NCI-H2196 treated with DMSO at 0.1 percent for 48 hours (cell line): ENCODE measurements at regions not wholly inside any gene's neighbourhood (a gene's known extent, or its start where the extent isn't known, plus 50 kb on each side); places are given as distances from the start of the nearest gene placed in this dataset.
"Not testable (repeated sequence)": the region's sequence is repeated elsewhere in the genome, so short reads cannot be mapped to it uniquely, and the experiment has no call there.

Source experiments
- DNase-seq: peaks from one replicate; lab custom pipeline; 2025; ENCODE audit not compliant: unreplicated experiment; lab: John Stamatoyannopoulos, UW

DNA sequence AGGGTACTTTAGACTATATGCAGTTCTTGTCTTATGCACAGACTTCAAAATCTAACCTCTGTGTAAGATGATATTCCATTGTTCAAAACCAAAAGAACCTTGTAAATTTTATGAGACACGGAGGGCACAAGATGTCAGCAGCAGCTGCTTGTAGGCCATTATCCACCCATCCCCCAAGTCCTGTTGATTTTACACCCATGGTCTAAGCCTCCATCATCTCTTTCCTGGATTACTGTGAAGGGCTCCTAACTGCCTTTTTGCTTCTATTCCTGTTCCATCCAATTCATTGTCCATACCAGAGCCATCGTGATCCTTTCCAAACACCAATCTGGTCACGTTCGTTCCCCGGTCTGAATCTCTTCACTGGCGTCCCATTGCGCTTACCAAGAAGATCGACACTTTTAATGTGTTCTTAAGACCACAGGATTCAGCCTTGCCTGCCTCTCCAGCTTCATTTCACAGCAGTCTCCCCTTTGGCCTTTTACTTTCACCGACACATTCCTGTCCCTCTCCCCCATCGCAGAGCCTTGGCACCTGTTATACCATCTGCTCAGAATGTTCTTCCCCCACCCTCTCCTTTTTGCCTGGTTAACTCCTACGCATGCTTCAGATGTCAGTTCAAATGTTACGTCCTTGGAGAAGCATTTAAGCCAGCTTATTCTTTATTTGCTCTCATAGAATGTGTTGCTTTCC is 107.3 kb upstream of the POU3F1 start:
- no peak for DNase-seq

DNA sequence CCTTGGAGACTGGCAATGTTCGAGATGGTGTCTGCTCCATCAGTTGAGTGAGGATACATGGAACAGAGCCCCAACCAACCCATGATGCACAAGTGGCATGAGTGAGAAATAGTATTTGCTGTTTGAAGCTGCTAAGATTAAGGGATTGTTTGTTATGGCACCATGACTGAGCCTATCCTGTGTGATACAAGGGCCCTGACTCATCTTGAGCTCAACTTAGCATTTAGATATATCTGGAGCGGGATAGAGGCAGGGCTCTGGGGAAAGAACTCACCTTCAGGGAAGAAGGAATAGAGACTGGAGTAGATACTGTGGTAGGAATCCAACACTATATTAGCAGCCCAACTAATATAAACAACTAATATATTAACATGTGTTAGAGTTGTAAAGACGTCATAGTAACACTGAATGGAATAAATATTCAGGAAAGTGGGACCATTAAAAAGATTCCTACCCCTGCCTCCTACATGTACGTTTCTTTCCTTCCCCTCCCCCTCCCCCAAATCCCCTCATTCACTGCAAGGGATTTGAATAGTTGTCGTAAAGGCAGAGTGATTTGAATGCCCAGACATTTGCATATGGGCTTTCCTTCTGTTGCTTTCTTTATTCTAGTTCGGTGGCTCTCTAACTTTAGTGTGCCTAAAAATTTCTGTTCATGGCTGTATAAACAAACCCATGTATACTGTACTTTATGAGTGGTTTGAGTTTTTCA is 106.6 kb upstream of the POU3F1 start:
- DNase-seq: no peak

- peak; percentile 6 for DNase-seq
Observed at GRCh38 chr1:38152351-38153065, 105.9 kb upstream of the POU3F1 start.

GRCh38 chr1:38151399-38151798 is 104.8 kb upstream of the POU3F1 start:
- DNase-seq: no peak

- not testable (repeated sequence) for DNase-seq
Observed at GRCh38 chr1:38146079-38146478, 99.5 kb upstream of the POU3F1 start.

GRCh38 chr1:38142606-38143005 is 96.0 kb upstream of the POU3F1 start:
- no peak for DNase-seq

DNA sequence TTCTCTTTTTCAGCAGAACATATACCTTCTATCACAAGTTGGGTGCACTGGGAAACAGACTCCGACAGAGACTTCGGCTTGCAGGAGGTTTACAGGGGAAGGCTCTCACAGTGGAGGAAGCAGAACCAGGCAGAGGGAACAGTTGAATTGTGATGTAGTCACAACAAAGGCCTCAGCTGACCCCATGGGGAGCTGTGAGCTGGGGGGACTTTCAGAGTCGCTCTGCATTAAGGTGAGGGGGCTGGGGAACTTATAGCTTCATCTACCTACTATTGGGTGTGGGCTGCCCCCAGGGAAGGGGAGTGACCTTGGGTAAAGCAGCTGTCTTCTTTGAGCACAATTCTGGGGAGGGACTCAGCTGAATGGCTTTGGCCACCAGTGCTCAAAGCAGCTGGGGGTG is 94.9 kb upstream of the POU3F1 start:
- DNase-seq: no peak

- no peak for DNase-seq
Observed at GRCh38 chr1:38139738-38140487, 93.3 kb upstream of the POU3F1 start.

- DNase-seq: peak; percentile 80
Observed at GRCh38 chr1:38138498-38139233, 92.1 kb upstream of the POU3F1 start.

- no peak for DNase-seq
Observed at GRCh38 chr1:38137164-38137563, 90.6 kb upstream of the POU3F1 start.

DNA sequence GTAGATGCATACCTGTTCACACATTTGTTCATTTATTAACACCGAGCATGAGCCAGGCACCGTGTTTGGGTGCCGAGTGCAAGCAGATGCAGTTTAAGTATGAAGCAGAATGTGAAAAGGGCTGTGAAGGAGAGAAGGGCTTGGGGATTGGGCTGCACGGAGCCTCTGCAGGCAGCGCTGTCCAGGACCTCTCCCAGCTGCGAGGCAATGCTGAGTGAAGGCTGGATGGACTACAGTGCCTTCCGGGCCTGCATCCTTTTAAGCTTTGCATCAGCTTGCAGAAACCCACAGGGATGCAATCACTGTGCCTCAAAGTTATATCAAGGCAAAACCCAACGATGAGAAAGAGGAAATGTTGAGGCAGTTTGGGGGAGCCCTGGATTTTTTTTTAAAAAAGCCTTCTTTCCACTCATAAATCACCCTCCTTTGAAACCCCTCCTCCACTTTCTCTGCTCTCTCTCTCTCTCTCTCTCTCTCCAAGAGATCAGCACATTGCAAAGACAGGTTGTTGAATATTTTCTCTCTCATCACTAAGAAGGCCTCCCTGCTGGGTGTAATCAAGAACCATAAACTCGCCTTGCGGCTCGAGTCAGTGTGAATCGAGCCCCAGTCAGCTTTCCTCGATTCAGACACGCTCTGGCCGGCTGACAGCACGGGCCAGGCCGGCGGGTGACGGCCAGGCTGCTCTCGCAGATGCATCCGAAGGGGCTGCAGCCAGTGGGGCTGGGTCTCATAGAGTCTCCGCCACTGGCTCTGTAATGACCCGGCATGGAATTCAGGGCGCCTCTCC is 89.2 kb upstream of the POU3F1 start:
- no peak for DNase-seq

DNA sequence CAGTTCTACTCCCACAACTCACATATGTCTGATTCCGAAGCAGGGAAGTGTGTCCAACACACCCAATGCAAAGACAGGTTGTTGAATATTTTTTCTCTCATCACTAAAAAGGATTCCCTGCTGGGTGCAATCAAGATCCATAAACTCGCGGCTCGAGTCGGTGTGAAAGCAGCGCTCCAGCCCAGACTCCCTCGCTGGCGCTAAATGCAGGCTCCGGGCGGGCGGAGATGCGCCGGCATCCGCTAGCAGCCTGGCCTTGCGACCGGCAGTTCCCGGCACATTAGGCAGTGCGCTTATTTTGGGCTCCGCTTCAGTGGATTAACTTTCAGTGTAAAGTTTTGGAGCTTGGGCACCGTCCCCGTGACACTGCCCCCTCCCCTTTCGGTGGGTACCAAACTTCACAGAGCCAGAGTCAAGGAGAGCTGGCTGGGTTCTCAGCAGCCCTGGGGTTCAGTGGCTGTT is 87.7 kb upstream of the POU3F1 start:
- no peak for DNase-seq

DNA sequence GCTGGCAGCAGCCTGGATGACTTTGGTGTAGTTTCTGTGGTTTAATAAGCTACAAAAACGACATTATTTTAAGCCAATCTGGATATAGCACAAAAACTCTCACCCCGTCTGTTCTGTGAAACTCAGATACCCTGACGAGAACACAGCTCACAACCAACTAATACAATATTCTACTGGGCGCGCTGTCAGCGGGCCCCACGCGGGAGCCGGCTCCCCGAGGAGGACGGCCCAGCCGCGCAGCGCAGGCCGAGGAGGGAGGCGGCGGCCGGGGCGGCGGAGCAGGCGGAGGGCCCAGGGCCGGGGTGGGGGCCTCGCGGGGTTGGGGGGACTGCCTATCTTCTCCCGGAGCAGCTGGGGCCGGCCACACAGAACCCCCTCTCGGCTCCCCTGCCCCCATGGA is 87.2 kb upstream of the POU3F1 start:
- DNase-seq: no peak

DNA sequence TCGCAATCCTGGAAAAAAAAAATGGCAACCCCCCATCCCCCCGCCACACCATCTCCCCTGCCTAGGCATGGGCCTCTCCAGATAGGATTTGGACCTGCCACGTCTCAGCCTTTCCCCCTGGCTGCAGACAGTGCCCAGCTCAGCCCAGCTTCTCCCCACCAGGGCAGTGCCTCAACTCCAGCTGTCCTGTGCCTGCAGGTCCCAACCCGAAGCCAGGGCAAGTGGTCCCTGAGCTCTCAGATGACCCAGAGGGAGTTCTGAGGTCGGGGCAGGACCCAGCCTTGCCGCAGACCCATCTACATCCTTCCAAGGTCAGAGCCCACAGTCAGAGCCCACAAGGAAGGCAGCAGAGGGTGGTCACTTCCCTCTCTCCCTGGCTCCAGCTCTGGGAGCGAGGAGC is 86.7 kb upstream of the POU3F1 start:
- no peak for DNase-seq

DNA sequence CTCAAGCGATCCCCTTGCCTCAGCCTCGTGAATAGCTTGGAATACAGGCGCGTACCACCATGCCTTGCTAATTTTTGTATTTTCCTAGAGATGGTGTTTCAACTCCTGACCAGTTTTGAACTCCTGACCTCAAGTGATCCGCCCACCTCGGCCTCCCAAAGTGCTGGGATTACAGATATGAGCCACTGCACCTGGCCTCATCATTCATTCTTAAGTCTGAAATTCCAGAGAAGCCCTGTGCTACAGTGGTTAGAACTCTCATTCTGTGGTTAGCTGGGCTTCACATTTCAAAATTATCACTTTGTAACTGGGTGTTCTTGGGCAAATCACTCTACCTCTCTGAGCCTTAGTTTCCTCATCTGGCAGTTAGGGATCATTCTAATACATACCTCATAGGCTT is 86.1 kb upstream of the POU3F1 start:
- DNase-seq: no peak

DNA sequence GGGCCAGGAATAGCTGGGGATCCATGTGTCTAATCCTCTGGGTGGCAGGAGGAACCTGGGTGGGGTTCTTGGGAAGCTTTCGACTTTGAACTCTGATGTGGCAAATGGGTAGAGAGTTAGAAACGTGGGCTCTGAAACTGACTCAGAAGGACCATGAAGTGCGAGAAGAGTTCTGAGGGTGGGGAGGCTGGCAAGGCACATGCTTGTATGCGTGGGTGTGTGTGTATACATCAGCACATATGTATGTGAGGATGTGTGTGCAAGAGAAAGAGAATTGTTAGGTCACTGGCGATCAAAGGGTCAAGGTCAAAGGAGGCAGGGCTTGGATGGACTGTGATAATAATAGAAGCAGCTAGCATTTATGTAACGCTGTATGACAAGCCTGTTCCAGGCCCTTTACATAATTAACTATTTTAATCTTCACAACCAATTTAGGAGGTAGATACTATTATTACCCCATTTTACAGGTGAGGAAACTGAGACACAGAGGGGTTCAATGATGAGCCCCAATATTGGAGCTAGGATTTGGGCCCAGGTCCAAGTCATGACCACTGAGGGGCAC is 84.5 kb upstream of the POU3F1 start:
- DNase-seq: no peak

- no peak for DNase-seq
Observed at GRCh38 chr1:38129971-38130370, 83.4 kb upstream of the POU3F1 start.

GRCh38 chr1:38129473-38129872 is 82.9 kb upstream of the POU3F1 start:
- DNase-seq: no peak

DNA sequence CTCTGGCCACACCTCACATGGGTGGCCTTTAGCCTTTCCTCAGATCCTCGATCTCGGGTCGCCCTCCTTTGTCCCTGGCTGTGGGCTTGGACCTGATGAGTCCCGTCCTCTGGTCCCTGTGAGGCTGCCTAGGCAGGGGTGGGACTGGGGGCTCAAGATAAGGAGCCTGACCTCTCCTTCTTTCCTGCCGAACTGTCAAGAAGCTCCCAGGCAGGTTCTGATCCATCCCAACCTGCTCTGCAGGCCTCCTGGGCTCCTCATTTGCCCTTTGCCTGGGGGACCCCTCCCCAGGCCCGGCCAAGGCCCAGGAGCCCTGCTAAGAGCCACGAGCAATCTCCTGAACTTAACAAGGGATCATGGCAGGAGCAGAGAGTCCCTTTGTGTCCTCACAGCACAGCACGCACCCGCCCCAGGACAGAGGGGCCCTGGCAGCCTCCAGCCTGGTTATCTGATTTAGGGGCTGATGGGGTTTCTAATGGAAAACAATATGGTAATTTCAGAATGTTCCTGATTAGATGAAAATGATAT is 82.4 kb upstream of the POU3F1 start:
- no peak for DNase-seq
